ENCODE measurements at regions not wholly inside any gene's neighbourhood (a gene's known extent, or its start where the extent isn't known, plus 50 kb on each side); places are given as distances from the start of the nearest gene placed in this dataset.

DNA sequence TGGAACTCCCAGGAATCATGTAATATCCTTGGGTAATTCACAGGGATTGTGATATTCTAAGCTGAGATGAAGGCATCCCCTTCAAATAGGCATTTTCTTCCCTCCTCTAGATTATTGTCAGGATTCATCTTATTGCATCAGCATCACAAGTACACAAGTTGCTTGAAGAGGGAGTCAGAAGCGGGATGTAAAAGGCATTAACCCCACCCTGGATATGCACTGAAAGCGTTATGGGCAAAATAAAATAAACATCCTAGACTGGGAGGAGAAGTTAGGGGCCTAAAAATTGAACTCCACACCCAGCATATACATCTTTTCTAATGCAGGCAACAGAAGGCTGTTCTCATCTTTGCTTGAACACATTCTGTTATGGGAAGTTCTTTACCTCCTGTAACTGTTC is 381.2 kb downstream of the SETD4 start:
- TF ChIP-seq, protein P1, sequence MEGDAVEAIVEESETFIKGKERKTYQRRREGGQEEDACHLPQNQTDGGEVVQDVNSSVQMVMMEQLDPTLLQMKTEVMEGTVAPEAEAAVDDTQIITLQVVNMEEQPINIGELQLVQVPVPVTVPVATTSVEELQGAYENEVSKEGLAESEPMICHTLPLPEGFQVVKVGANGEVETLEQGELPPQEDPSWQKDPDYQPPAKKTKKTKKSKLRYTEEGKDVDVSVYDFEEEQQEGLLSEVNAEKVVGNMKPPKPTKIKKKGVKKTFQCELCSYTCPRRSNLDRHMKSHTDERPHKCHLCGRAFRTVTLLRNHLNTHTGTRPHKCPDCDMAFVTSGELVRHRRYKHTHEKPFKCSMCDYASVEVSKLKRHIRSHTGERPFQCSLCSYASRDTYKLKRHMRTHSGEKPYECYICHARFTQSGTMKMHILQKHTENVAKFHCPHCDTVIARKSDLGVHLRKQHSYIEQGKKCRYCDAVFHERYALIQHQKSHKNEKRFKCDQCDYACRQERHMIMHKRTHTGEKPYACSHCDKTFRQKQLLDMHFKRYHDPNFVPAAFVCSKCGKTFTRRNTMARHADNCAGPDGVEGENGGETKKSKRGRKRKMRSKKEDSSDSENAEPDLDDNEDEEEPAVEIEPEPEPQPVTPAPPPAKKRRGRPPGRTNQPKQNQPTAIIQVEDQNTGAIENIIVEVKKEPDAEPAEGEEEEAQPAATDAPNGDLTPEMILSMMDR (IDR thresholded peaks at IDR 0.05), result no peak
- TF ChIP-seq SREBF2 (IDR thresholded peaks at IDR 0.05) (no peak), RAD21 (conservative IDR thresholded peaks at IDR 0.05 in 1 of 2, IDR thresholded peaks at IDR 0.05 in 1 of 2) (no peak), JUNB (IDR thresholded peaks at IDR 0.05) (no peak), POLR2A (IDR thresholded peaks at IDR 0.05; ENCODE audit: low read length) (no peak), RCOR1 (IDR thresholded peaks at IDR 0.05; ENCODE audit: low read depth, low read length) (no peak), MYC (IDR thresholded peaks at IDR 0.05; ENCODE audit: borderline replicate concordance, low read length) (no peak), MAFK (IDR thresholded peaks at IDR 0.05; ENCODE audit: partially characterized antibody) (no peak), KDM5A (IDR thresholded peaks at IDR 0.05) (no peak)
- TF ChIP-seq, protein P2, sequence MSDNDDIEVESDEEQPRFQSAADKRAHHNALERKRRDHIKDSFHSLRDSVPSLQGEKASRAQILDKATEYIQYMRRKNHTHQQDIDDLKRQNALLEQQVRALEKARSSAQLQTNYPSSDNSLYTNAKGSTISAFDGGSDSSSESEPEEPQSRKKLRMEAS (IDR thresholded peaks at IDR 0.05), result no peak
- TF ChIP-seq, protein P3, sequence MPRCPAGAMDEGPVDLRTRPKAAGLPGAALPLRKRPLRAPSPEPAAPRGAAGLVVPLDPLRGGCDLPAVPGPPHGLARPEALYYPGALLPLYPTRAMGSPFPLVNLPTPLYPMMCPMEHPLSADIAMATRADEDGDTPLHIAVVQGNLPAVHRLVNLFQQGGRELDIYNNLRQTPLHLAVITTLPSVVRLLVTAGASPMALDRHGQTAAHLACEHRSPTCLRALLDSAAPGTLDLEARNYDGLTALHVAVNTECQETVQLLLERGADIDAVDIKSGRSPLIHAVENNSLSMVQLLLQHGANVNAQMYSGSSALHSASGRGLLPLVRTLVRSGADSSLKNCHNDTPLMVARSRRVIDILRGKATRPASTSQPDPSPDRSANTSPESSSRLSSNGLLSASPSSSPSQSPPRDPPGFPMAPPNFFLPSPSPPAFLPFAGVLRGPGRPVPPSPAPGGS (IDR thresholded peaks at IDR 0.05), result no peak
- TF ChIP-seq, protein P4, sequence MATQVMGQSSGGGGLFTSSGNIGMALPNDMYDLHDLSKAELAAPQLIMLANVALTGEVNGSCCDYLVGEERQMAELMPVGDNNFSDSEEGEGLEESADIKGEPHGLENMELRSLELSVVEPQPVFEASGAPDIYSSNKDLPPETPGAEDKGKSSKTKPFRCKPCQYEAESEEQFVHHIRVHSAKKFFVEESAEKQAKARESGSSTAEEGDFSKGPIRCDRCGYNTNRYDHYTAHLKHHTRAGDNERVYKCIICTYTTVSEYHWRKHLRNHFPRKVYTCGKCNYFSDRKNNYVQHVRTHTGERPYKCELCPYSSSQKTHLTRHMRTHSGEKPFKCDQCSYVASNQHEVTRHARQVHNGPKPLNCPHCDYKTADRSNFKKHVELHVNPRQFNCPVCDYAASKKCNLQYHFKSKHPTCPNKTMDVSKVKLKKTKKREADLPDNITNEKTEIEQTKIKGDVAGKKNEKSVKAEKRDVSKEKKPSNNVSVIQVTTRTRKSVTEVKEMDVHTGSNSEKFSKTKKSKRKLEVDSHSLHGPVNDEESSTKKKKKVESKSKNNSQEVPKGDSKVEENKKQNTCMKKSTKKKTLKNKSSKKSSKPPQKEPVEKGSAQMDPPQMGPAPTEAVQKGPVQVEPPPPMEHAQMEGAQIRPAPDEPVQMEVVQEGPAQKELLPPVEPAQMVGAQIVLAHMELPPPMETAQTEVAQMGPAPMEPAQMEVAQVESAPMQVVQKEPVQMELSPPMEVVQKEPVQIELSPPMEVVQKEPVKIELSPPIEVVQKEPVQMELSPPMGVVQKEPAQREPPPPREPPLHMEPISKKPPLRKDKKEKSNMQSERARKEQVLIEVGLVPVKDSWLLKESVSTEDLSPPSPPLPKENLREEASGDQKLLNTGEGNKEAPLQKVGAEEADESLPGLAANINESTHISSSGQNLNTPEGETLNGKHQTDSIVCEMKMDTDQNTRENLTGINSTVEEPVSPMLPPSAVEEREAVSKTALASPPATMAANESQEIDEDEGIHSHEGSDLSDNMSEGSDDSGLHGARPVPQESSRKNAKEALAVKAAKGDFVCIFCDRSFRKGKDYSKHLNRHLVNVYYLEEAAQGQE (IDR thresholded peaks at IDR 0.05), result no peak

Data from A549 (cell line).